ENCODE measurements at regions not wholly inside any gene's neighbourhood (a gene's known extent, or its start where the extent isn't known, plus 50 kb on each side); places are given as distances from the start of the nearest gene placed in this dataset.

DNA sequence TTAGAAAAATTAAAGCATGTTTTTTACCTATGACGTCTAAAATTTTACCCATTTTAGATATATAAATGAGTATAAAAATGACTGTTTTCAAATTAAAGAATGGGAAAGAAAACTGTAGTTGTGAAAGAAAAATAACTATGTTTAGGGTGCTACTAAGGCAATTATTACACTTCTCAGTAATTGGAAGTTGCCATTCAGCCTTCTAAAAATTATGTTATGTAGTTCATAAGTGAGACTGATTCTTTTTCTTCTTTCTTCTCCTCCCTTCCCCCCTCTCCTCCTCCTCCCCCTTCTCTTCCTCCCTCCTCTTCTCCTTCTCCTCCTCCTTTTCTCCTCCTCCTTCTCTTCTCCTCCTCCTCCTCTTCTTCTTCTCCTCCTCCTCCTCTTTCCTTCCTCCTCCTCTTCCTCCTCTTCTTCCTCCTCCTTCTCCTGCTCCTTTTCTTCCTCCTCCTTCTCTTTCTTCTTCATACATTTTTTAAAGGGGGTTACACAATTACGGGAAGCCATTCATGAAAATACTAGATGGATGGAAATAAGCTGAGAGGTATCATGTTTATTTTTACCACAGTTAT lies 223.6 kb downstream of the CETN3 start:
- no peaks in the 10 kb centered on the region for H3K79me1 ChIP-seq (ENCODE audit: low read depth, low read length)
- no peaks in the 10 kb centered on the region for H3K79me2 ChIP-seq (ENCODE audit: control insufficient read depth in 1 of 2, insufficient read depth in 2 of 2, low read length in 2 of 2)
- H3K36me3 ChIP-seq (ENCODE audit: control insufficient read depth in 2 of 4, insufficient read depth in 4 of 4, low read length in 3 of 4) = no peaks in the 10 kb centered on the region
- no peak overlapping the region for H3K27ac ChIP-seq (ENCODE audit: low read depth, low read length)
- H3K18ac ChIP-seq (ENCODE audit: extremely low read depth, low read length) = no peak overlapping the region
- H3K4ac ChIP-seq (replicated peaks; ENCODE audit: insufficient read length, low read depth, low read length) = no peak overlapping the region
- no peak overlapping the region for H2BK15ac ChIP-seq (ENCODE audit: low read length)
- no peaks in the 10 kb centered on the region for H3K23me2 ChIP-seq (ENCODE audit: low read depth, low read length)
- no peak overlapping the region for H2BK120ac ChIP-seq (replicated peaks; ENCODE audit: low read depth, low read length)
- POLR2A ChIA-PET (ENCODE audit: partially characterized antibody) = no interaction called here
- H3K14ac ChIP-seq (ENCODE audit: insufficient read length) = no peak overlapping the region
- H4K91ac ChIP-seq (replicated peaks; ENCODE audit: insufficient read length, low read length) = no peak overlapping the region
- peaks cover 0 to 1% (median 0%) of the 10 kb centered on the region in 4 experiments; a peak in 1 of 7 replicates for H3K27me3 ChIP-seq (replicated peaks in 1 of 4; ENCODE audit: control insufficient read depth in 3 of 4, extremely low read depth in 1 of 4, insufficient read depth in 3 of 4, low read length in 3 of 4)
- WGBS, 2 experiments (ENCODE audit: extremely low coverage in 1 of 2, insufficient coverage in 1 of 2, insufficient read length in 1 of 2, insufficient replicate concordance in 2 of 2, low coverage in 1 of 2, low lambda C conversion rate in 2 of 2, missing lambda C conversion rate in 1 of 2) = 86% methylated on average over 2 of the region's 2 CpGs; no CpG with 5 or more reads in 1 of the 2 experiments
- H2BK12ac ChIP-seq (ENCODE audit: low read depth, low read length) = no peak overlapping the region
- H3K56ac ChIP-seq (replicated peaks; ENCODE audit: insufficient read length, low read depth, low read length) = no peak overlapping the region
- H4K5ac ChIP-seq (ENCODE audit: insufficient read length, low read depth, low read length) = no peak overlapping the region
- H3K9ac ChIP-seq (replicated peaks in 1 of 4; ENCODE audit: extremely low read depth in 1 of 4, low read depth in 3 of 4, low read length in 3 of 4) = no peak overlapping the region
- H3K23ac ChIP-seq (ENCODE audit: insufficient read length) = no peak overlapping the region
- no peak overlapping the region for H2AK5ac ChIP-seq (ENCODE audit: low read depth, low read length)
- no peaks in the 10 kb centered on the region for H3K9me3 ChIP-seq (ENCODE audit: insufficient read depth in 2 of 2, low read depth in 1 of 2, low read length in 1 of 2)
- H4K20me1 ChIP-seq (replicated peaks in 1 of 2; ENCODE audit: control insufficient read depth in 1 of 2, insufficient read depth in 2 of 2, low read length in 2 of 2) = no peaks in the 10 kb centered on the region
- no peak for DNase-seq (ENCODE audit: low read depth in 1 of 2, low spot score in 2 of 2)
- FAIRE-seq = no peak
- no peak overlapping the region for H3K4me2 ChIP-seq (ENCODE audit: insufficient read depth in 1 of 2, low read depth in 2 of 2, low read length in 2 of 2)
- H2AFZ ChIP-seq (ENCODE audit: low read length) = no peak overlapping the region
- no peaks in the 10 kb centered on the region for H3K4me1 ChIP-seq (replicated peaks in 1 of 4; ENCODE audit: control insufficient read depth in 3 of 4, insufficient read depth in 4 of 4, low read length in 3 of 4)
- H3K4me3 ChIP-seq (ENCODE audit: extremely low read depth in 1 of 4, insufficient read depth in 2 of 4, low read depth in 3 of 4, low read length in 4 of 4) = no peak overlapping the region
- CTCF ChIA-PET (ENCODE audit: partially characterized antibody) = interaction anchor here (0.7 to 3.0 kb wide), 5 partner anchors 24 to 774 kb away, joined by 3 to 10 read pairs (median 3); no protein-coding TSS in a partner anchor
- no peak overlapping the region for H2BK20ac ChIP-seq (ENCODE audit: low read length)
- H2BK5ac ChIP-seq (ENCODE audit: low read depth, low read length) = no peak overlapping the region
- H4K8ac ChIP-seq (ENCODE audit: extremely low read depth, insufficient read depth, low read length) = no peak overlapping the region
- TF ChIP-seq CBX5 (IDR thresholded peaks at IDR 0.05; ENCODE audit: low read depth, low read length) (no peak), JUN (IDR thresholded peaks at IDR 0.05; ENCODE audit: low read depth, low read length) (no peak), RFX5 (IDR thresholded peaks at IDR 0.05; ENCODE audit: borderline replicate concordance, low read depth, low read length) (no peak), SIX5 (IDR thresholded peaks at IDR 0.05; ENCODE audit: low read depth, low read length) (no peak), POLR2A (IDR thresholded peaks at IDR 0.05; ENCODE audit: control extremely low read depth in 1 of 2, low read depth in 2 of 2, low read length in 2 of 2) (no peak), NRF1 (IDR thresholded peaks at IDR 0.05; ENCODE audit: low read depth, low read length) (no peak), ZNF274 (IDR thresholded peaks at IDR 0.05; ENCODE audit: borderline replicate concordance, extremely low read depth, low read length) (no peak), BACH1 (IDR thresholded peaks at IDR 0.05; ENCODE audit: low read length) (no peak), HDAC2 (IDR thresholded peaks at IDR 0.05; ENCODE audit: borderline replicate concordance in 1 of 2, low read depth in 2 of 2, low read length in 2 of 2) (no peak), KDM5A (IDR thresholded peaks at IDR 0.05; ENCODE audit: low read length) (no peak), KDM1A (IDR thresholded peaks at IDR 0.05; ENCODE audit: borderline replicate concordance, low read length) (no peak), ASH2L (IDR thresholded peaks at IDR 0.05; ENCODE audit: low read length) (no peak), CHD2 (IDR thresholded peaks at IDR 0.05; ENCODE audit: low read length) (no peak), SIN3A (conservative IDR thresholded peaks at IDR 0.05 in 1 of 2, IDR thresholded peaks at IDR 0.05 in 1 of 2; ENCODE audit: low read depth in 1 of 2, low read length in 2 of 2) (no peak)
- TF ChIP-seq, protein P1, sequence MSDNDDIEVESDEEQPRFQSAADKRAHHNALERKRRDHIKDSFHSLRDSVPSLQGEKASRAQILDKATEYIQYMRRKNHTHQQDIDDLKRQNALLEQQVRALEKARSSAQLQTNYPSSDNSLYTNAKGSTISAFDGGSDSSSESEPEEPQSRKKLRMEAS (IDR thresholded peaks at IDR 0.05) = no peak
